Heart left ventricle (tissue), 13 donors: ENCODE measurements at regions not wholly inside any gene's neighbourhood (a gene's known extent, or its start where the extent isn't known, plus 50 kb on each side); places are given as distances from the start of the nearest gene placed in this dataset.

Experiments
- POLR2A ChIP-seq, 2 donors: fragments of 450-650 bp; IDR thresholded peaks; one replicate each; pipeline ENCODE4 v1.6.1; 2017; ENCODE audit warnings: antibody characterized with exemption in 2 of 2, mild to moderate bottlenecking in 2 of 2, moderate library complexity in 2 of 2
- TF ChIP-seq, protein P1 (sequence below), 12 donors: fragments of 200-600 bp; sonication (generic) in 4 of 12; IDR thresholded peaks; one replicate each; pipeline versions ENCODE4 v1.5.0 to v1.8.0; 2018 to 2022; ENCODE audit warnings: antibody characterized with exemption in 12 of 12, mild to moderate bottlenecking in 5 of 12
- donor health status: ischemic (EF 13 %, LVEDD 7.1; RV severe dilation, severe dysfunction).
- donor health status: DM: no; HTN: yes; CAD: no.
- donor health status: DM: no; HTN: no; CAD: no.
- donor health status: ischemic (EF 25% LVEDD 6.9; RV normal size, moderate dysfunction).
- donor health status: ischemic (EF 25% LVEDD 5.7; RV mildly dilated, moderate dysfunction).
- donor health status: ischemic (EF 35%, LVEDD 5.7; RV mildly dilated, moderate dysfunction).
- donor health status: nonischemic (EF 11% LVEDD 7.7; RV severe dilation, severe dysfunction).
- donor health status: DM: yes; HTN: yes; CAD: no.
- donor health status: PGD.
- donor health status: ischemic (EF 29% LVEDD 5.4; RV normal size, mild dysfunction).
- donor health status: nonischemic (EF 23%, LVEDD 6.1; RV moderate dilation, normal function).

- TF ChIP-seq, protein P1, sequence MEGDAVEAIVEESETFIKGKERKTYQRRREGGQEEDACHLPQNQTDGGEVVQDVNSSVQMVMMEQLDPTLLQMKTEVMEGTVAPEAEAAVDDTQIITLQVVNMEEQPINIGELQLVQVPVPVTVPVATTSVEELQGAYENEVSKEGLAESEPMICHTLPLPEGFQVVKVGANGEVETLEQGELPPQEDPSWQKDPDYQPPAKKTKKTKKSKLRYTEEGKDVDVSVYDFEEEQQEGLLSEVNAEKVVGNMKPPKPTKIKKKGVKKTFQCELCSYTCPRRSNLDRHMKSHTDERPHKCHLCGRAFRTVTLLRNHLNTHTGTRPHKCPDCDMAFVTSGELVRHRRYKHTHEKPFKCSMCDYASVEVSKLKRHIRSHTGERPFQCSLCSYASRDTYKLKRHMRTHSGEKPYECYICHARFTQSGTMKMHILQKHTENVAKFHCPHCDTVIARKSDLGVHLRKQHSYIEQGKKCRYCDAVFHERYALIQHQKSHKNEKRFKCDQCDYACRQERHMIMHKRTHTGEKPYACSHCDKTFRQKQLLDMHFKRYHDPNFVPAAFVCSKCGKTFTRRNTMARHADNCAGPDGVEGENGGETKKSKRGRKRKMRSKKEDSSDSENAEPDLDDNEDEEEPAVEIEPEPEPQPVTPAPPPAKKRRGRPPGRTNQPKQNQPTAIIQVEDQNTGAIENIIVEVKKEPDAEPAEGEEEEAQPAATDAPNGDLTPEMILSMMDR (IDR thresholded peaks at IDR 0.05) = no peak
- no peak for TF ChIP-seq POLR2A (IDR thresholded peaks at IDR 0.05)
Measured at GRCh38 chr18:60895181-60895580, 438.0 kb upstream of the CDH20 start.
